ENCODE measurements at regions not wholly inside any gene's neighbourhood (a gene's known extent, or its start where the extent isn't known, plus 50 kb on each side); places are given as distances from the start of the nearest gene placed in this dataset.
"Not testable (repeated sequence)": the region's sequence is repeated elsewhere in the genome, so short reads cannot be mapped to it uniquely, and the experiment has no call there.

DNA sequence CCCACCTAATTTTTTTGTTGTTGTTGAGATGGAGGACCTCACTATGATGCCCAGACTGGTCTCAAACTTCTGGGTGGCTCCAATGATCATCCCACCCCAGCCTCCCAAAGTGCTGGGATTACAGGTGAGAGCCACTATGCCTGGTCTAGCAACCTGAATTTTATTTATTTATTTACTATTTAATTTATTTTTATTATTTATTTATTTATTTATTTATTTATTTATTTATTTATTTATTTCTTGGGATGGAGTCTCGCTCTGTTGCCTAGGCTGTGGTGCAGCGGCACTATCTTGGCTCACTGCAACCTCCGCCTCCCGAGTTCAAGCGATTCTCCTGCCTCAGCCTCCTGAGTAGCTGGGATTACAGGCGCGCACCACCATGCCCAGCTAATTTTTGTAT is 69.0 kb upstream of the LARGE1 start:
- H3K27ac ChIP-seq (ENCODE audit: insufficient read depth, low read length, poor library complexity, severe bottlenecking); H3K9me3 ChIP-seq (ENCODE audit: control insufficient read depth in 2 of 2, low read length in 2 of 2); H3K4me1 ChIP-seq (ENCODE audit: control insufficient read depth, insufficient read depth, low read length, poor library complexity, severe bottlenecking); H3K27me3 ChIP-seq (ENCODE audit: control insufficient read depth, insufficient read depth, low read length); H3K36me3 Mint-ChIP-seq; H3K27ac Mint-ChIP-seq; H3K4me3 Mint-ChIP-seq; ATAC-seq (ENCODE audit: low read depth in 2 of 2); H3K36me3 ChIP-seq (ENCODE audit: control insufficient read depth, insufficient read depth, low read length); H3K4me3 ChIP-seq (ENCODE audit: low read depth, low read length); H3K9me3 Mint-ChIP-seq; DNase-seq; H3K27me3 Mint-ChIP-seq; H3K4me1 Mint-ChIP-seq: not testable (repeated sequence)

DNA sequence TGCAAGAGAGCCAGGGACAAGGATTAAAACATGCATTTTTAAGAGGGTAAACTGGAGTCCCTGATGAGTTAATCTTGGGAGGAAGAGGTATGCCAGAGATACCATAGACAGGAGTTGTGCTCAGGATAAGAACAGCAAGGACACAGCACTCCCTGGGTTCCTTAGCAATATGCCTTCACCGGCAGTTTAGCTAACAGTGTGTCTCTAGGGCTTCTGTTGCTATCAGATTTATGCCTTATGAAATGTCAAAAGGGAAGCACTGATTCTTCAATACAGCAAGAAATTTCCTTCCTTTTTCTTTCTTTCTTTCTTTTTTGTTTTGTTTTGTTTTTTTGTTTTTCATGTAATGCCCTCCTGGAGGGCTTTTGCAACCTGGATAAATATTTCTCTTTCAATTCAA is 71.3 kb upstream of the LARGE1 start:
- Mint-ChIP-seq H3K27me3 (no peaks in the 10 kb centered on the region), H3K4me1 (no peaks in the 10 kb centered on the region), H3K9me3 (peaks cover 0 to 4% (median 0%) of the 10 kb centered on the region in 7 donors), H3K4me3 (no peak overlapping the region), H3K27ac (no peak overlapping the region), H3K36me3 (no peaks in the 10 kb centered on the region)
- H3K4me3 ChIP-seq (ENCODE audit: low read depth, low read length) = no peak overlapping the region
- no peak overlapping the region for H3K27ac ChIP-seq (ENCODE audit: insufficient read depth, low read length, poor library complexity, severe bottlenecking)
- no peaks in the 10 kb centered on the region for H3K36me3 ChIP-seq (ENCODE audit: control insufficient read depth, insufficient read depth, low read length)
- ATAC-seq (ENCODE audit: low read depth in 2 of 2) (no peak), DNase-seq (no peak)
- H3K9me3 ChIP-seq (ENCODE audit: control insufficient read depth in 2 of 2, low read length in 2 of 2) = no peaks in the 10 kb centered on the region
- no peaks in the 10 kb centered on the region for H3K27me3 ChIP-seq (ENCODE audit: control insufficient read depth, insufficient read depth, low read length)
- H3K4me1 ChIP-seq (ENCODE audit: control insufficient read depth, insufficient read depth, low read length, poor library complexity, severe bottlenecking) = no peaks in the 10 kb centered on the region

DNA sequence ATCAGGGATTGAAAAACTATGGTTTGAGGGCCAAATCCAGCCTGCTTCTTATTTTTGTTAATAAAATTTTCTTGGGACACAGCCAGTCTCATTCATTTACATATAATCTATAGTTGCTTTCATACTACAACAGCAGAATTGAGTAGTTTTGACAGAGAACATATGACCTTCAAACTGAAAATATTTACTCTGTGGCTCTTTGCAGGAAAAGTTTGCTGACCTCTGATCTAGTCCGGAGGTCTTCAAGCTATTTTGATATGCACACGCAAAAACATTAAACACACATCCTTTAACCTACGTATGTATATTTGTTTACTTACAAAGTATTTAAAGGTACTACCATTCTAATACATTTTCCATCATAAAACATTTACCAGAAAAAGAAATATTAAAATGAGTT is 76.5 kb upstream of the LARGE1 start:
- H3K36me3 Mint-ChIP-seq = no peaks in the 10 kb centered on the region
- peaks cover 1 to 14% (median 5%) of the 10 kb centered on the region in 7 donors for H3K9me3 Mint-ChIP-seq
- DNase-seq (no peak), ATAC-seq (ENCODE audit: low read depth in 2 of 2) (no peak)
- H3K4me1 Mint-ChIP-seq = no peaks in the 10 kb centered on the region
- Histone ChIP-seq H3K4me3 (ENCODE audit: low read depth, low read length) (no peak overlapping the region), H3K27me3 (ENCODE audit: control insufficient read depth, insufficient read depth, low read length) (no peaks in the 10 kb centered on the region), H3K9me3 (ENCODE audit: control insufficient read depth in 2 of 2, low read length in 2 of 2) (peaks cover 0 to 2% of the 10 kb centered on the region in 2 experiments), H3K4me1 (ENCODE audit: control insufficient read depth, insufficient read depth, low read length, poor library complexity, severe bottlenecking) (no peaks in the 10 kb centered on the region), H3K36me3 (ENCODE audit: control insufficient read depth, insufficient read depth, low read length) (no peaks in the 10 kb centered on the region), H3K27ac (ENCODE audit: insufficient read depth, low read length, poor library complexity, severe bottlenecking) (no peak overlapping the region)
- no peak overlapping the region for H3K4me3 Mint-ChIP-seq
- no peaks in the 10 kb centered on the region for H3K27me3 Mint-ChIP-seq
- no peak overlapping the region for H3K27ac Mint-ChIP-seq

- Mint-ChIP-seq H3K27me3 (no peaks in the 10 kb centered on the region), H3K9me3 (peaks cover 1 to 14% (median 7%) of the 10 kb centered on the region in 7 donors), H3K27ac (no peak overlapping the region), H3K4me3 (no peak overlapping the region), H3K36me3 (no peaks in the 10 kb centered on the region), H3K4me1 (no peaks in the 10 kb centered on the region)
- Histone ChIP-seq H3K9me3 (ENCODE audit: control insufficient read depth in 2 of 2, low read length in 2 of 2) (peaks cover 0 to 2% of the 10 kb centered on the region in 2 experiments), H3K4me1 (ENCODE audit: control insufficient read depth, insufficient read depth, low read length, poor library complexity, severe bottlenecking) (no peaks in the 10 kb centered on the region), H3K27me3 (ENCODE audit: control insufficient read depth, insufficient read depth, low read length) (no peaks in the 10 kb centered on the region), H3K4me3 (ENCODE audit: low read depth, low read length) (no peak overlapping the region), H3K36me3 (ENCODE audit: control insufficient read depth, insufficient read depth, low read length) (no peaks in the 10 kb centered on the region), H3K27ac (ENCODE audit: insufficient read depth, low read length, poor library complexity, severe bottlenecking) (no peak overlapping the region)
- ATAC-seq (ENCODE audit: low read depth in 2 of 2) (no peak), DNase-seq (no peak)
Observed at GRCh38 chr22:34000879-34001526, 80.7 kb upstream of the LARGE1 start.

- H3K9me3 Mint-ChIP-seq = peaks cover 1 to 14% (median 7%) of the 10 kb centered on the region in 7 donors
- no peak overlapping the region for H3K27ac Mint-ChIP-seq
- no peaks in the 10 kb centered on the region for H3K4me1 Mint-ChIP-seq
- H3K4me3 Mint-ChIP-seq = no peak overlapping the region
- H3K36me3 Mint-ChIP-seq = no peaks in the 10 kb centered on the region
- Histone ChIP-seq H3K36me3 (ENCODE audit: control insufficient read depth, insufficient read depth, low read length) (no peaks in the 10 kb centered on the region), H3K9me3 (ENCODE audit: control insufficient read depth in 2 of 2, low read length in 2 of 2) (peaks cover 0 to 2% of the 10 kb centered on the region in 2 experiments), H3K4me3 (ENCODE audit: low read depth, low read length) (no peak overlapping the region), H3K27me3 (ENCODE audit: control insufficient read depth, insufficient read depth, low read length) (no peaks in the 10 kb centered on the region), H3K27ac (ENCODE audit: insufficient read depth, low read length, poor library complexity, severe bottlenecking) (no peak overlapping the region), H3K4me1 (ENCODE audit: control insufficient read depth, insufficient read depth, low read length, poor library complexity, severe bottlenecking) (no peaks in the 10 kb centered on the region)
- no peaks in the 10 kb centered on the region for H3K27me3 Mint-ChIP-seq
- no peak for DNase-seq
- ATAC-seq (ENCODE audit: low read depth in 2 of 2) = no peak
Observed at GRCh38 chr22:34001701-34002466, 81.6 kb upstream of the LARGE1 start.

DNA sequence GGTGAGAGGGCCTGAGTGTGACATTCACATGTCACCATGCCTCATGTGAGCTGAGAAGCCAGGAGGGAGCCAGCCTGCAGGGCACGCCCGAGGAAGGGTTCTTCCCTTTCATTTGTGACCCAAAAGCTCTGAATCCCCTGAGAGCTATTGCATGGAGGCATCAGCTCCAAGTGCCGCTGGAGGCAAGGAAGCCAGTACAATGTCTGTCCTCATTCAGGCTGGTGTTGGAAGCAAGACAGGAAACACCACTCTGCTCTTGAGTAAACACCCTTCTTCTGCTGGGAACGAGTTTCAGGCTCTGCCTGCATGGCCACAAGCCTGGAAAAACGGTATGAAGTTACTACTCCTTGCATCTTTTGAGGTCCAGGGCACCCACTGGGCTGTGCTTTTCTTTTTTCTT is 83.8 kb upstream of the LARGE1 start:
- Histone ChIP-seq H3K4me3 (ENCODE audit: low read depth, low read length) (no peak overlapping the region), H3K27me3 (ENCODE audit: control insufficient read depth, insufficient read depth, low read length) (no peaks in the 10 kb centered on the region), H3K4me1 (ENCODE audit: control insufficient read depth, insufficient read depth, low read length, poor library complexity, severe bottlenecking) (no peaks in the 10 kb centered on the region), H3K9me3 (ENCODE audit: control insufficient read depth in 2 of 2, low read length in 2 of 2) (no peaks in the 10 kb centered on the region), H3K27ac (ENCODE audit: insufficient read depth, low read length, poor library complexity, severe bottlenecking) (no peak overlapping the region), H3K36me3 (ENCODE audit: control insufficient read depth, insufficient read depth, low read length) (no peaks in the 10 kb centered on the region)
- H3K4me3 Mint-ChIP-seq = no peak overlapping the region
- H3K36me3 Mint-ChIP-seq = no peaks in the 10 kb centered on the region
- peaks cover 0 to 23% (median 8%) of the 10 kb centered on the region in 7 donors for H3K9me3 Mint-ChIP-seq
- H3K27ac Mint-ChIP-seq = no peak overlapping the region
- no peaks in the 10 kb centered on the region for H3K4me1 Mint-ChIP-seq
- ATAC-seq (ENCODE audit: low read depth in 2 of 2) = no peak
- H3K27me3 Mint-ChIP-seq = no peaks in the 10 kb centered on the region
- DNase-seq = no peak

- H3K4me3 Mint-ChIP-seq = no peak overlapping the region
- peaks cover 5% of the 10 kb centered on the region for H3K27me3 Mint-ChIP-seq
- H3K36me3 ChIP-seq (ENCODE audit: control insufficient read depth, insufficient read depth, low read length) = no peaks in the 10 kb centered on the region
- H3K9me3 Mint-ChIP-seq = peaks cover 4 to 23% (median 14%) of the 10 kb centered on the region in 7 donors
- no peaks in the 10 kb centered on the region for H3K4me1 ChIP-seq (ENCODE audit: control insufficient read depth, insufficient read depth, low read length, poor library complexity, severe bottlenecking)
- no peaks in the 10 kb centered on the region for H3K27me3 ChIP-seq (ENCODE audit: control insufficient read depth, insufficient read depth, low read length)
- no peaks in the 10 kb centered on the region for H3K36me3 Mint-ChIP-seq
- ATAC-seq (ENCODE audit: low read depth in 2 of 2) = no peak
- H3K27ac ChIP-seq (ENCODE audit: insufficient read depth, low read length, poor library complexity, severe bottlenecking) = no peak overlapping the region
- H3K4me1 Mint-ChIP-seq = no peaks in the 10 kb centered on the region
- H3K4me3 ChIP-seq (ENCODE audit: low read depth, low read length) = no peak overlapping the region
- peaks cover 0 to 3% of the 10 kb centered on the region in 2 experiments for H3K9me3 ChIP-seq (ENCODE audit: control insufficient read depth in 2 of 2, low read length in 2 of 2)
- no peak for DNase-seq
- no peak overlapping the region for H3K27ac Mint-ChIP-seq
Observed at GRCh38 chr22:34010259-34010658, 90.0 kb upstream of the LARGE1 start.

DNA sequence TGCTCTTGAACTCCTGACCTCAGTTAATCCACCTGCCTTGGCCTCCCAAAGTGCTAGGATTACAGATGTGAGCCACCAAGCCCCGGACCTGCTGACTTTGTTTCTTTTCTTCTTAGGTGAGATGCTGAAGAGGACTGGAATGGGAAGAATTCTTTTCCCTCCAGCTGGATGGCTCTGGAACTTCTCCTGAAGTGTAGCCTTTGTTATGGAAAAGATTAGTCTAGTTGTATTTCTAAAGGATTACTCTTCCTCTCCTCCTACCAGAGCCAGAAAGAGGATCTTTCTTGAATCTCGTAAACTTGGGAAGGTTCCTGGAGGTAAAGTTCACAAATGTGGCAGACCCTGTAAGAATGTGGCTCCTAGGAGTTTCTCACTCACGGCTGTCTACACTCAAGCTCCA is 95.4 kb upstream of the LARGE1 start:
- Histone ChIP-seq H3K36me3 (ENCODE audit: control insufficient read depth, insufficient read depth, low read length) (no peaks in the 10 kb centered on the region), H3K4me3 (ENCODE audit: low read depth, low read length) (no peak overlapping the region), H3K27ac (ENCODE audit: insufficient read depth, low read length, poor library complexity, severe bottlenecking) (no peak overlapping the region), H3K27me3 (ENCODE audit: control insufficient read depth, insufficient read depth, low read length) (no peaks in the 10 kb centered on the region), H3K4me1 (ENCODE audit: control insufficient read depth, insufficient read depth, low read length, poor library complexity, severe bottlenecking) (no peaks in the 10 kb centered on the region), H3K9me3 (ENCODE audit: control insufficient read depth in 2 of 2, low read length in 2 of 2) (peaks cover 4 to 6% of the 10 kb centered on the region in 2 experiments)
- Mint-ChIP-seq H3K27ac (no peak overlapping the region), H3K4me3 (no peak overlapping the region), H3K36me3 (no peaks in the 10 kb centered on the region), H3K27me3 (peaks cover 5% of the 10 kb centered on the region), H3K9me3 (peaks cover 4 to 18% (median 10%) of the 10 kb centered on the region in 7 donors), H3K4me1 (no peaks in the 10 kb centered on the region)
- DNase-seq (no peak), ATAC-seq (ENCODE audit: low read depth in 2 of 2) (no peak)

All from CD4-positive, CD25-positive, alpha-beta regulatory T cell (primary cell).